ENCODE measurements at regions not wholly inside any gene's neighbourhood (a gene's known extent, or its start where the extent isn't known, plus 50 kb on each side); places are given as distances from the start of the nearest gene placed in this dataset.

DNA sequence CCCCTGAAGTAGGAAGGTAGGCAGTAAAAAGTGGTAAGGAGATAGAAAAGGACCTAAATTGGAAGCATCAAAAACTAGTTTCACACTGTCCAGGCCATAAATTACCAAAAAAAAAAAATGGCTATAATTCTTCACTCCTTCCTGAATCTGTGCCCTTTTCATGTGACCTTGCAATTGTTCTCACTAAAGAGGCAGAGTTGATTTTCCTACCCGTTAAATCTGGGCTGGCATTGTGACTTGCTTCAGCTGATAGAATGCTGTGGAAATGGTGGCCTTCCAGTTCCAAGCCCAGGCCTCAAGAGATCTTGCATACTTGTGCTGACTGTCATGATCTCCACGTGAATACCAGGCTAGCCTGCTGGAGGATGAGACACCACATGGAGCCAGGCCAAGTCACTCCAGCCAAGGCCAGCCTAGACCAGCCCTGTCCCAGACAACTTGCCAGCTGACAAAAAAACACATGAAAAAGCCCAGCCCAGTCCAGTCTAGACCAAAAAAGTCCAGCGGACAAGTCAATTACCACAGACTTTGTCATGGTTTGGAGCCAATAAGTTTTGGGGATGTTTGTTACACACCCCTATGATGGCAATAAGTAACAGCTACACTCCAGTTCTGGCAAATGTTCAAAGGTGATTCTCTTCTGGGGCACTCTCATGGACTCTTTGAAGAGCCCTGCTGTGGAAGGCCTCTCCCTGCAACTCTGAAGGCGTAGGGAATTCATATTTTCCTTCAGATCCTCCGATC lies 51.4 kb upstream of the NUP50 start:
- no peak overlapping the region for H3K4me3 ChIP-seq (replicated peaks; ENCODE audit: low read depth, low read length)
- no peak for DNase-seq (ENCODE audit: extremely low read depth, insufficient read length)
- no peak for TF ChIP-seq CTCF (IDR thresholded peaks at IDR 0.05; ENCODE audit: insufficient read depth, low read length, poor library complexity, severe bottlenecking)
- H3K36me3 ChIP-seq (ENCODE audit: control insufficient read depth, insufficient read depth, low read length) = no peaks in the 10 kb centered on the region
- H3K27me3 ChIP-seq (replicated peaks; ENCODE audit: control insufficient read depth, insufficient read depth, low read length) = no peaks in the 10 kb centered on the region
